Suppressor macrophage (primary cell): ENCODE measurements at regions not wholly inside any gene's neighbourhood (a gene's known extent, or its start where the extent isn't known, plus 50 kb on each side); places are given as distances from the start of the nearest gene placed in this dataset.

Source experiments
- DNase-seq, 4 experiments: peaks; one replicate each; pipeline ENCODE4 v3.0.0-alpha.2; 2020 to 2022

- DNase-seq = no peak
Measured at GRCh38 chr1:172894349-172895049, 156.2 kb downstream of the TNFSF18 start.

- no peak for DNase-seq
Measured at GRCh38 chr1:172895050-172895460, 155.7 kb downstream of the TNFSF18 start.

GRCh38 chr1:172895761-172896160 lies 155.0 kb downstream of the TNFSF18 start:
- DNase-seq = no peak

- DNase-seq = no peak
Measured at GRCh38 chr1:172897738-172898137, 153.0 kb downstream of the TNFSF18 start.

DNA sequence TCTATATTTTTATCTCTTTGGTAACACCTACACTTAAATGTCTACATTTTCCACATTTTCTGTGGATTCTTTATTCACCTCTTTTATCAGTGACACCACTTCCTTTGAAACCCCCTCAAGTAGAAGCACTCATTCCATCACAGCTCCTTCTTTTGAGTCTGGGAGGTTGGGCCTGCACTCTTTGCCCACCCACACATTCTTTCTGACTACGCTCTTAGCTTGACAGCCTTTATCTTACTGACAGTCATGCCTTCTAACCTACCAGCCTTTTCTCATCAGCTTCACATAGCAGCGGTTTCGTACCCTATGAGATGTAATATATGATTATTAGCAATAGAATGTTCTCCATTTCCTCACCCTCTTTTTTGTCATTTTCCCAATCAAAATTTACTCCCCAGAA lies 151.9 kb downstream of the TNFSF18 start:
- DNase-seq = no peak

DNA sequence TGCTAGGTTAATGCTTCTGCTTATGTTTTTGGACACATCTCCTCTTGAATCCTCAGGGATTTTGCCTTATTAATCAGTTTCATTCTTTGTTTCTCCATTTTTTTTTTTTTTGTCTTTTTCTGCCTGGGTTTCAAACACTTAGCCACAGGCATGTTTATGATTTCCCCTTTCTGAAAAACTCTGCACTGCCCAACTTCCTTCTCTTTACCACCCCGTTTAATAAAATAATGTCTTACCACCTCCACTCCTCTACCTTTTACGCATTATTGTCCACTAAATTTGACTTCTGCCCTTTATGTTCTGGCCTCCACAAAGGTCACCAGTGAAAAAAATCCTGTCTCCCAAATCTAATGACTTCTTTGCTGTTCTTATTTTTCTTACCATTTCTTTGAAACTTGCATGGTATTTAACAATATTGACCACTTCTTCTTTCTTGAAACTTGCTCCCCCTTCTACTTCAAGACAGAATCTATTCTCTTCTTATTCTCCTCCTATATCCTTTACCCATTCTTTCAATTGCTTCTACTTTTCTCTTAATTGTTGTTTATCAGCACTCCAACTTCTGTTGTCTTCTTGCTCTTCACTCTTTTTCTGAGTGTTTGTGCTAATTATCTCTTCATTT lies 150.3 kb downstream of the TNFSF18 start:
- peak; percentile 26 to 66 (median 44) for DNase-seq

- no peak for DNase-seq
Measured at GRCh38 chr1:172902200-172902599, 148.5 kb downstream of the TNFSF18 start.

DNA sequence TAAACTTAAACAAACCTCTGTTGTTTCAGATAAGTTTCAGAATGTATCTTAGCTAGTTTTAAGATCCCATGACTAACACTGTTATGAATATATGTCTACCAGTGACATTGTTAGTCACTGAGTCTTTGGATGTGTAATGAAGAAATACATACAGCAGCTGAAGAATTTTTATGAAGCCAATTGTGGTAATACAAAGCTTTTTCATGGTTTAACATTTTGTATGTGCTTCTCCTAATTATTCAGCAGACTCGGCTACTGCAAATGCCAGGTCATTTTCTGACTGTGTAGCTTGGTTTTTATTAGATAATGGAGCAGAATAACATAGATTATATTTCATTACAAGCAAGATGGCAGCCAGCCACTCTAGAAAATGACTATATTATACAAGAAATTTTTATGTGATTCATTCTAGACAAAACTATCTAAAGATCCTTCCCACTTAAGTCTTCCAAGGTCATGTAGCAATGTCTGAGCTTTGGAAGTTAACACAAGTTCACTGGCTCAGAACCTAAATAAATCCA lies 147.8 kb downstream of the TNFSF18 start:
- no peak for DNase-seq

DNA sequence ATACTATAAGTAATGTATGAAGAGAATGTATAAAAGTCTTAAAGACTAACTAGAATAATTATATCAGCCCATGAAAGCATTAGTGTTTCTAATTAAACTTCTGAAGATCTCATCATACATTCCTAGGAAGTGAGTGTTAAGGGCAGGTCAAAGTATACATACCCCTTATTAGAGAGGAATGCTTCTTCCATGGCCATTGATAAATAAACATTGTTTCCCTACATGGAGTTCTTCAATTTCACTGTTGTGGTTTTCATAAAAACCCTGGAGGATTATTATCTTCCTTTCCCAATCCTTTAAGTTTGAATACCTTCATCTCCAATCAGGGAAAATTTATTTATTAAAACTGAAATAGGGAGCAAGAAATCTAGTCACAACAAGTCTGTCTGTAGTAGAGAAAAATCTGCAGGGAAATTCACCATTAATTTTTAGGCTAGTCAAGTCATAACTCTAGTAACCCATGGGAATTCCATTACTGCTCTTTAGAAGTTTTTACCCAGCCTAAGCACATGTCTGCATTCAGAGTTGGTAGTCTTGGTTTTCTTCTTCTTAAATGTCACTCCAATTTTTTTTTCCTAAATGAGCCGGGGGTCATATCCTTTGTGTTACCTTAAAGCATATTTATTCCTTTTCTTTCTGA lies 147.0 kb downstream of the TNFSF18 start:
- DNase-seq = no peak

GRCh38 chr1:172905452-172905851 lies 145.3 kb downstream of the TNFSF18 start:
- DNase-seq = no peak

- peak; percentile 10 to 31 (median 14) for DNase-seq
Measured at GRCh38 chr1:172906778-172907592, 143.8 kb downstream of the TNFSF18 start.

- no peak for DNase-seq
Measured at GRCh38 chr1:172907834-172908326, 142.9 kb downstream of the TNFSF18 start.

DNA sequence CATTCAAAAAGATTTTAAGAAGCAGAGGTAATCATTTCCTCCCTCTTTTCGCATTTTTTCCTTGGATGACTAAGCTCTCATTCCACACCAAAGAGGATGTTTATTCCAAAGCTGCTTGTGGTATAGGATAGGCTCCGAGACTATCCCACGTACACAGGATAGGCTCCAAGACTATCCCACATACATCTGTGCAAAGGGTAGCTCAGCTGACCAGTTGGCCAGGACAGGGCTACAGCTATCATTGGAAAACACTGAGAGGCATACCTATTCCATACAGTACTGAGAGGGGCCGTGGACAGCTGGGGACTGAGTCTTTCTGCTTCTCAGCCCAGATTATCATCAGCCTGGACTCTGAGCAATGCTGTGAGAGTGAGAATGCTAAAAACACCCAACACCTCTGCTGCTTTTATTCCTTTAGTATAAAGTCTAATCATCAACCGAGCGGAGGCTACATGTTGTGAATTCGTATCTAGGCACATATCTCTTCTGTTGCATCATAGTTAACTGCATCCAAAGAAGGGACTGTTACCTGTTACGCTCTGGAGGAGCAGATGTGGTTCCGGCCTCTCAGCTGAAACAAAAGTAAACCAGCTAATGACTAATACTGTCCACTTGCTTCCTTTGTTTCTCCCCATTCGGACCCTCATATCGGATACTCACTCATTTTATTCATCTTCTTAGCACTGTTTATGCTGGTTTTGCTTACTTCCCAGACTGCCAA lies 141.0 kb downstream of the TNFSF18 start:
- no peak for DNase-seq

- no peak for DNase-seq
Measured at GRCh38 chr1:172912765-172913260, 137.9 kb downstream of the TNFSF18 start.

GRCh38 chr1:172914501-172915144 lies 136.1 kb downstream of the TNFSF18 start:
- peak; percentile 12 to 52 (median 41) for DNase-seq

DNA sequence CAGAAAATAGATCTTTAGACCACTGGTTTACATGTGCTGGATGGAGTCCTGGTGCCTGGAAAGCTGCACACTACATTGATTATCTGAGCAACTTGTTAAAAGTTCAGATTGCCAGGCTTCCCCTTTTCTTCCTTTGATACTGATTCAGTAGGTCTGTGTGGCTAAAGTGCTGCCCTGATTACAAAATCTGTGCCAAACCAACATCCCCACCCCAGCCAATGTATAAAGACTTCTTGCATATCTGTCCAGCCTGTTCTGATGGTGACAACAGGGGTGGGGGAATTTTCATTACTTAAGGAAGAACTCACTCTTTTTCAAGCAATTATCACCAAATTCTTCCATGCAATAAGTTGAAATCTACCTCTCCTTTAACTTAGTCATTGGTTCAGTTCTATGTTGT lies 135.5 kb downstream of the TNFSF18 start:
- peak in 2 of 4 experiments; percentile 23 to 24 for DNase-seq

- no peak for DNase-seq
Measured at GRCh38 chr1:172916116-172916515, 134.6 kb downstream of the TNFSF18 start.

- DNase-seq = no peak
Measured at GRCh38 chr1:172917972-172918371, 132.8 kb downstream of the TNFSF18 start.

- no peak for DNase-seq
Measured at GRCh38 chr1:172918478-172918877, 132.3 kb downstream of the TNFSF18 start.

GRCh38 chr1:172926070-172926469 lies 124.7 kb downstream of the TNFSF18 start:
- no peak for DNase-seq

DNA sequence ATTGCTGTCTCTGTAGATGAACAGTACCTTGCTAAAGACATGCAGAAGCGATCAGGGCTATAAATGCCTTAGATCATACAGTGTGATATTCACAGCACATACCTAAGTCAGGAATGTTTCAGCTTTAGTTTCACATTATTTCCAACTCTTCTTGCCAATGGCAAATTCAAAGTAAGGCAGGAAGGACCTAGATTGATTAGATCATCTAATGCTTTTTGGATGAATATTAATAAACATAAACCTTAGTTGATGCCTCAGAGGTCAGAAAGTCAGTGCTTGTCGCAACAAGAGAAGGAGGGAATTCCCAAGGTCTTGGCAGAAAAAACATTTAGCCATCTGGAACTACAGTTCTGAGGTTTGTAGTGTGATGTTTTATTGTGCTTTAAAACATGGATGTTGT lies 122.3 kb downstream of the TNFSF18 start:
- no peak for DNase-seq
